GM19240 (cell line): ENCODE measurements at regions not wholly inside any gene's neighbourhood (a gene's known extent, or its start where the extent isn't known, plus 50 kb on each side); places are given as distances from the start of the nearest gene placed in this dataset.

ENCODE experiments used
- DNase-seq: peaks from one replicate; pipeline ENCODE4 v3.0.0; 2011; ENCODE audit warnings: low spot score; ENCODE audit not compliant: insufficient read length

DNA sequence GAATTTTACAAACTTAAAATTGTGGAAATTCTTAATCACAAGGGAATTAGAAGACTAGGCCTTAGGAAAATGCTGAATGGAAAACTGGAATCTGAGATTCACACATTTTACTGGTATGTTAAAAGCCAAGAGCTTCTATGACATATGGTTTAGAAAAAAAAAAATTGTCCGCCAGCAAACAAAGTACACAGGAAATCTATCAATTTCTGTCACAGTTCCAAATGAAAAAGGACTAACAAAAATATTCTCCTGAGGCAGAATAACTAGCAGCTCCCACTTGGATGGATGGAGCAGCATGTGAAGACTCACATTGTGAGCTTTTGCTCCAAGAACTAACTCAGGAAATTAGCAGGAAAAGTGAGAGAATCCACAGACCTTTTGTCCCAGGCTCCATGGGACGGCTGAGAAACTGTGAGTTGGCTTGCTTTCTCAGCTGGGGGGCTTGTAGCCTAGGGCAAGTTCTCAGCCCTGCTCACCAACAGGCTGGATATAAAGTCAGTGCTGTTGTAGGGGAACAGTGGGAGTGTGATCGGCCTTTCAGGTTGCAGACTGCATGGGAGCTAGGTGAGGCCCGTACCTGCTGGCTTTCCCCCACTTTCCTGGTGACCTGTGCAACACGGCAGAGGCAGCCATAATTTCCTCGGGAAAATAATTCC lies 731.1 kb upstream of the SGO1 start:
- no peak for DNase-seq

GRCh38 chr3:20914310-20914709 lies 728.3 kb upstream of the SGO1 start:
- DNase-seq = no peak

GRCh38 chr3:20912406-20912805 lies 726.4 kb upstream of the SGO1 start:
- DNase-seq = no peak

GRCh38 chr3:20909511-20909910 lies 723.5 kb upstream of the SGO1 start:
- DNase-seq = no peak

- DNase-seq = no peak
Measured at GRCh38 chr3:20905210-20905805, 719.3 kb upstream of the SGO1 start.

GRCh38 chr3:20904671-20905070 lies 718.7 kb upstream of the SGO1 start:
- DNase-seq = no peak

DNA sequence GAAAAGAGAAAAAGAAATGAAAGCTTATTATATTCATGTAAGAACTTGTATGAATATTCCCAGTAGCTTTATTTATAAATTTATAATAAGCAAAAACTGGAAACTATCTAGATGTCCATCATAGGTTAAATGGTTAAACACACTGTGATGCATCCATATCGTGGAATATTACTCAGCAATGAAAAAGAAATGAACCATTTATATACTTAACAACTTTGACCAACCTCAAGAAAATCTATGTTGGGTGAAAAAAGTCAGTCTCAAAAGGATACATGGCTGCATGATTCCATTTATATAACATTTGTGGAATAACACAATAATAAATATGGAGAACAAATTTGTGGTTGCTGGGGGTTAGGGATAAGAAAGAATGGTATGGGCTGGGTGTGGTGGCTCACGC lies 713.0 kb upstream of the SGO1 start:
- no peak for DNase-seq

DNA sequence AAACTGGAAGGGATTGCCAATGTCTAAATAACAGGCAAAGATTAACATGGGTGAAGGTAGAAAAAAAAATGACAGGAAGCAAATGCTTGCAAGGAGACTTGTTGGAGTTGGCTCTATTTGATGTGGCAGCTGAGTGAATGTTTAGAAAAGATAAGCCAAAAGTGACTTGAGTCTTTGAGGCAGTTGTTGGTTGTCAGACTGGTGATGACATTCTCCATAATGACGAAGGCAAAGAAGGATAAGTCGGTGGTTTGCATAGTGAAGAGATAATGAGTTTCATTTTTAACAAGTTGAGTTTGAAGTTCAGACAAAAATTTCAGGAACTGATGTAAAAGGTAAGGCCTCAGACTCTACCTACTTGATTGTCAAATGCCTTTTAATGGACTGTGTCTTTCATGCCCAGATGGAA lies 704.1 kb upstream of the SGO1 start:
- DNase-seq = no peak

DNA sequence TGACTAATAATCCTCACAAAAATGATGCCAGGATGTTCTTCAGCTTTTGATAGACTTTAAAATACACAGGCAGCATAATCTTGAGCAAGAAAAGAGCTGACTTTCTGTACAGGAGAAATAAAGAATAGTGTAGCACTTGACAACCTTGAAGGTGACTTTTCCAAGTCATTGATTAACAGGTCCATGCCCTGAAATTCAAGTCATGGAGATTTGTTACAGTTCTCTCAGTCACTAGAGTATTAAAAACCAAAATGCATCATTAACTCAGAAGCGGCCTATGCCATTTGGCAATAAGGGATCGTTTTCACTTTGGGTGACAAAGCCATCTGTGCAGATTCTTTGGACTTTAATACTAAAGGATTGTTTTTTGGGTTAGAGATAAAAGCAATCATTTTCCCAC lies 692.7 kb upstream of the SGO1 start:
- no peak for DNase-seq

DNA sequence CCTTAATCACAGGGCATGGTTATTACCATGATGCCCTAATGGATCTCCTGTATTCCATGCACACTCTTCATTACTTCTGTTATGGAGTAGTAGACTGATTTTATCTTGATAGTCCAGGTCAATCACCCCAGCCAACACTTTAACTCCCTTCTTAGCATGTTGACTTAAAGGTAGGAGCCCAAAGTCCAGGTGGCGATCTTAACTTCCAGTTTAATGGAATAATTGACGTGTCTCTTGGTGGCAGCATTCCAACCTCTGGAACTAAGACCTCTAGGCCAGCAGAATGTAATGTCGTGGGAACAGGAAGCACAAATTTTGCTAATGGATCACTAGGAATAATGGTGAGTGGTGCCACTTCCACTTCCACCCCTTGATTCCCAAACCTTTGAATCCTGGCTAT lies 687.2 kb upstream of the SGO1 start:
- no peak for DNase-seq

GRCh38 chr3:20870106-20870899 lies 684.3 kb upstream of the SGO1 start:
- DNase-seq = no peak

GRCh38 chr3:20865803-20866202 lies 679.8 kb upstream of the SGO1 start:
- no peak for DNase-seq

- DNase-seq = no peak
Measured at GRCh38 chr3:20861454-20861853, 675.4 kb upstream of the SGO1 start.

DNA sequence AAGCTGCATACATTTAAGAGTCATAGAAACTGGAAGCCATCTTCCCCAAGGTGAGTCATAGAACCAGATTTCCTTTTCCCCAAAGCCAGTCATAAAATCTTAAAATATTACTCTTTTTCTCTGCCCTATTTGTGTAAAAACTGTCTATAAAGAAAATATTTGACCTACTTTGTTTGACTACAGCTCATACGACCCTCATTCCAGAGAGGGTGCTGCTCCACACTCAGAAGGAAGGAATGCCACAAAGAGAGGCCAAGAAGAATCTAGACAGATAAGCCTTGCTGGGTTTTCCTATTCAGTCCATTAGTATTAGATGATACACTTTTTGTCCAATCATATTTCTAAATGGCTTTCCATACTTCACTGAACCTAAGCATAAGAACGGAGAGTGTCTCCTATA lies 671.6 kb upstream of the SGO1 start:
- DNase-seq = no peak

DNA sequence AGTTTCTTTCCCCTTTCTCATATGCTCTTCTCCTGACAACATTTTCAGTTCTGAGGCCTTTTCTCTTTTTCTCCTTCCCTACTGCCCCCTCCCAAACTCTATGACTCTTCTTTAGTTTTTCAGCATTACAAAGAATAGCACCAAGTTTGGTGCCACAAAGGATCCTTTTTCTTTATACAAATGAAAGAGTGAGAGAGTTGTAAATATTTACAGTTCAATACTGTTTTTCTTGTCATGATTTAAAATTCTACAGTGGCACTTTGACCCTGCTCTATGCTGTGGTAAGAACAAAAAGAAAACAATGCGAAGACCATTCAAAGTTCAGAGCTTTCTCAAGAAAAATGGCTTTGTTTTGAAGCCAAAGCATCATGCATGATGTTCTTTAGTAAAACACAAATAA lies 667.9 kb upstream of the SGO1 start:
- DNase-seq = no peak

- DNase-seq = no peak
Measured at GRCh38 chr3:20852712-20853111, 666.7 kb upstream of the SGO1 start.

DNA sequence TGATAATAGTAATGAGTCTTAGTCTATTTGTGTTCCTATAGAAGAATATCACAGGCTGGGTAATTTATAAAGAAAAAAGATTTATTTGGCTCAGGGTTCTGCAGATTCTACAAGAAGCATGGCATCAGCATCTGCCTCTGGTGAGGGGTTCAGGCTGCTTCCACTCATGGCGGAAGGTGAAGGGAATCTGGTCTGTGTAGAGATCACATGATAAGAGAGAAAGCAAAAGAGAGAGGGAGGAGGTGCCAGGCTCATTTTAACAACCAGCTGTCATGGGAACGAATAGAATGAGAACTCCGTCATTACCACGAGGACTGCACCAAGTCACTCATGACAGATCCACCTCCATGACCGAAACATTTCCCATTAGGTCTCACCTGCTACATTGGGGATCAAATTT lies 664.0 kb upstream of the SGO1 start:
- DNase-seq = no peak

DNA sequence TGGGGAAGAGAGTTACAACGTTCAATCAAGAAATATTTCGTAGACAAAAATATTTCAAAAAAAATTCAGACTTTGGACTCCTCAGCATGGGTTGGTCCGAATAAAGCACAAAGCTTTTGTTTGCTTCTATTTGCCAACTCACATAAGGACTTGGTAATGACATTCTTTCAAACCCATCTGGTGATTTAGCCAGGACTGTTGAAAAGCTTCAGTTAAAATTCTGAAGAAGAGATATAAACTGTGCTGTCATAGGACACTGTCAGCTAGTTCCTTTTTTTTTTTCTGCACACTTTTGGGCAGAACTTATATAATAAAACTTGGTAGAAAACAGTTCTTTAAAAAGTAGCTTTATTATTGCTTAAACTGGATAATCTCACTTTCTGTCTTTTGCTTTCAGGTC lies 660.8 kb upstream of the SGO1 start:
- DNase-seq = no peak

DNA sequence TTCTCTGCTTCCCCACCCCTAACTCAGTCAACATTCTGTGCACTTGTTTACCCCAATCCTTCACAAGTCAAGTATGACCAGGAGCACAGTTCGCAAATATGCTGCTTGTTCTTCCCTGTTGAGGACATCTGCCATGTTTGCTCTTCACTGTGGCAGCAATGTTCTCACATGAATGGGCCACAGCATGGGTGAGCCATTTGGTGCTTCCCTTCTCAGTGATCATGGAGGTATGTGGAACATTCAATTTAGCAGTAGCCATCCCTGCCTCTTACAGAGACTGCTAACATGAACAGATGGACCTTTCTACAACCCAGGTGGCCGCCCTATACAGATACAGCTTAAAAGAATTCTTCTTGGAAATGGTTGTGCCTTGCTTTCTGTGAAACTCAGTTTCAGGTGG lies 660.1 kb upstream of the SGO1 start:
- DNase-seq = no peak

GRCh38 chr3:20844851-20845250 lies 658.8 kb upstream of the SGO1 start:
- no peak for DNase-seq

DNA sequence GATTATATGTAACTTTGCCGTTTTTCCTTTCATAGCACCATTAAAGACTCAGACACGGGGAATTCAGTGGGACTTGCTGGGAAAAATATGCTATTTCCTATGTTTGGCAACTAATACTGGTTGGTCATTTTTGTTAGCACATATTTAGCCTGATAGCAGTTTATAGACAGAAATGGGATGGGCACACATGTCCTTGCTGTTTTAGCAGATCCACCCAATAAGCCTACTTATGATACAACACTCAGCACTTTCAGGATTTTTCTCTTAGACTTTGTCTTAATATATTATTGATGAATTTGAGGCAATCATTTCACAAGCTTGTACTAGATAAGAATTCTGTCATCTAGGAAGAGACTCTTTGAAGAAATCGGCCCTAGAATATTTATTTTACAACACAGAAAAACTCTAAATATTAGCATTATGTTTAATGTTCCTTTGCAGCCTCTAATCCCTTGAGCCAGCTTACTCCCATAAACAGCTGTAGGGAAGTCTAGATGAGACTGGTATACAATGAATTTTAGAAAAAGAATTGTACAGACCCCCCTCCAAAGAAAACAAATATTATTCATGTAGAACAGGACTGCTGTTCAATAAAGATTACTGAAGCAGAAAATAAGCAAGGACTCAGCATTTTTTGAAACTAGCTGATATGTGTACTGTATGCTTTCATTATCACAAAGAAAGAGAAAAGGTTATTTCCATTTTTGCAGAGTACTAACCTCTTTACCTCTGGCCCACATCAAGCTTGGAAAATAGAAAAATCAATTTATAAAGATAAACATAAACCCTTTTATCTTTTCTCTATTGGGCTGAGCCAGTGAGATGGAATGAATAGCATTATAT lies 656.8 kb upstream of the SGO1 start:
- no peak for DNase-seq

DNA sequence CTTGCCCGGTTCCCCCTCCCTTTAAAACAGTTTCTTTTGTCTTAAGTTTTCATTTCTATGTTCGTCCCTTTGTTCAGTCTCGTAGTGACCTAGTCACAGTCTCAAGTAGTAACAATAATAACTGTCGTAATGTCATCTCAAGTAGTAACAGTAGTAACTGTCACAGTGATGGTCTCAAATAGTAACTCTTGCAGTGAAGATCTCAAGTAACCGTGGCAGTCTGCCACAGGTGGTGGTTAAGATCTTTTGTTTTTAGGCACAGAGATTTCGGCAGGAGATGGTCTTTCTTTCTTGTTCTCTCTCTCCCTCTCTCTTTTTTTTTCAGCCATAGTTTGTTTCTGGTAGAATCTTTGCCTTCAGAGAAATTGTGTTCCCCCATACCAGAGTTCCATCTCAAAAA lies 656.0 kb upstream of the SGO1 start:
- DNase-seq = no peak
